Panc1 (cell line): ENCODE measurements at regions not wholly inside any gene's neighbourhood (a gene's known extent, or its start where the extent isn't known, plus 50 kb on each side); places are given as distances from the start of the nearest gene placed in this dataset.

Experiments used
- ATAC-seq: fragments of 200-7000 bp; cut with Tn5 transposase; 2 replicates; pipeline ENCODE4 v1.9.1; 2020; ENCODE audit warnings: mild to moderate bottlenecking, moderate library complexity
- BruUV-seq: library from RNA; stranded (reverse); fragments of 400-500 nt; replicated peaks from 2 replicates; lab custom pipeline; 2021; lab: Mats Ljungman, UMichigan
- CTCF ChIA-PET: fragments of 300-600 bp; sonication (Branson Sonifier 250); formaldehyde crosslinking; loops from one replicate; lab custom pipeline; 2022; ENCODE audit warnings: antibody characterized with exemption; lab: Charles Lee
- POLR2A ChIA-PET: fragments of 300-600 bp; sonication (Branson Sonifier 250); formaldehyde crosslinking; loops from one replicate; lab custom pipeline; 2022; ENCODE audit warnings: antibody characterized with exemption; lab: Charles Lee
- DNase-seq: peaks from one replicate; pipeline ENCODE4 v3.0.0-alpha.2; 2010; ENCODE audit warnings: low read depth, low spot score
- H3K27ac ChIP-seq: 2 replicates; pipeline ENCODE4 v1.5.1; 2011; ENCODE audit warnings: mild to moderate bottlenecking, low read length, inconsistent platforms
- H3K27me3 ChIP-seq: fragments of 200-500 bp; sonication (Bioruptor generic); 2 replicates; pipeline ENCODE4 v1.6.0; 2014; ENCODE audit warnings: low read length, inconsistent platforms; ENCODE audit not compliant: control insufficient read depth, insufficient read depth
- H3K36me3 ChIP-seq: fragments of 200-500 bp; sonication (Bioruptor generic); 2 replicates; pipeline ENCODE4 v1.5.1; 2014; ENCODE audit warnings: inconsistent platforms, mild to moderate bottlenecking, low read length, moderate library complexity; ENCODE audit not compliant: control insufficient read depth, insufficient read depth
- H3K4me1 ChIP-seq: 2 replicates; pipeline ENCODE4 v1.5.1; 2011; ENCODE audit warnings: inconsistent platforms, mild to moderate bottlenecking, low read length, moderate library complexity; ENCODE audit not compliant: control insufficient read depth, insufficient read depth
- H3K4me3 ChIP-seq, 2 experiments: 2 replicates each; pipeline ENCODE4 v1.5.1; 2011 to 2012; ENCODE audit warnings: low read depth in 2 of 2, low read length in 2 of 2, mild to moderate bottlenecking in 2 of 2, inconsistent platforms in 1 of 2, moderate library complexity in 1 of 2
- H3K9me3 ChIP-seq: fragments of 200-500 bp; sonication (Bioruptor generic); 2 replicates; pipeline ENCODE4 v1.5.1; 2014; ENCODE audit warnings: low read depth, mild to moderate bottlenecking, inconsistent platforms, low read length, moderate library complexity; ENCODE audit not compliant: control insufficient read depth, insufficient read depth
- POLR2AphosphoS5 ChIP-seq: IDR thresholded peaks from 2 replicates; pipeline ENCODE4 v1.6.1; 2012; ENCODE audit warnings: mild to moderate bottlenecking, low read depth, low read length, moderate library complexity
- SIN3A ChIP-seq: IDR thresholded peaks from 2 replicates; pipeline ENCODE4 v1.6.1; 2012; ENCODE audit warnings: low read depth, mild to moderate bottlenecking, low read length, moderate library complexity, borderline replicate concordance; ENCODE audit not compliant: insufficient read depth
- TCF7L2 ChIP-seq: IDR thresholded peaks from 2 replicates; pipeline ENCODE4 v1.6.1; 2011; ENCODE audit warnings: mild to moderate bottlenecking, low read depth, low read length, inconsistent platforms
- in situ Hi-C: cut with HindIII; loops from 2 replicates; pipeline ENCODE4 v1.10.0; 2016; ENCODE audit warnings: low sequenced_read_pairs, low pct_unique_long_range_greater_than_20kb
- intact Hi-C: fragments of 100-400 bp; cut with micrococcal nuclease; formaldehyde crosslinking; loops from one replicate; pipeline ENCODE4 v1.10.0; 2022; ENCODE audit not compliant: unreplicated experiment
- TF ChIP-seq, protein P1 (sequence below): fragments of 450-650 bp; IDR thresholded peaks from 2 replicates; pipeline ENCODE4 v1.5.1; 2017; ENCODE audit warnings: mild to moderate bottlenecking
- TF ChIP-seq, protein P2 (sequence below), 2 experiments: IDR thresholded peaks; 2 replicates each; pipeline ENCODE4 v1.6.1; 2011 to 2012; ENCODE audit warnings: low read depth in 2 of 2, control low read depth in 1 of 2, low read length in 1 of 2, mild to moderate bottlenecking in 1 of 2, moderate library complexity in 1 of 2; ENCODE audit not compliant: insufficient read depth in 1 of 2

DNA sequence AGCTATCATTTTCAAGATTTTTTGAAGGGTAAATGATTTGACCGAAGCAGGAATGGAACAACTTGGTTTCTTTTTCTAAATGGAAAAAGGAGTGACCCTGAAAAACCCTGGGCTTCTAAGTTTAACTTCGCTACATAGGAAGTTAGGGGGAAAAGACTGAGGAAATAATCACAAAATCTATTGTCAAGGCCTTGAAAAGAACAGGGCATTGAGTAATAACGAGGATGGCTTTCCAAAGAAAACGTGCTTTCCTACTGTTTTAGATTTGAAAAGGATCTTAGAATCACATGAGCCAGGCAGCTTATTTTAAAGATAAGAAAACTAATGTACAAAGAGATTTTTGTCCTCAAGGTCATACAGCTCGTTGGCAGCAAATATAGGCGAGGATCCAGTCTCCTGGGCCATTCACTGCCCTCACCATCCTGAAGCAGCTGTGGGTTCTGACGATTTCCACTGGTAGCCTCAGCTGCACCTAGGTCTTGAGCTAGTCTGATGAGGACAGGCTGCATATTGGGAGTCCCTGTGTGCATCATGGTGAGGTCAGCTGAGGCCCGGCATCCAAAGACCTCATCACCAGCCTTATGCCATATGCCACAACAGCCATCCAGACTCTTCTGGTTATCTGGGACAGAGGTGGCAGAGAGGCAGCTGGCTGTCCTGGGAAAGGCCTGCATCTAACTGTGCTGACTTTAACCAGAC lies 384.7 kb upstream of the NRP1 start:
- no peak for ATAC-seq
- Histone ChIP-seq H3K27ac (no peak overlapping the region), H3K36me3 (no peaks in the 10 kb centered on the region), H3K4me3 (no peak overlapping the region), H3K9me3 (no peaks in the 10 kb centered on the region), H3K4me1 (no peaks in the 10 kb centered on the region), H3K27me3 (no peaks in the 10 kb centered on the region)
- no TSS peak for BruUV-seq
- in situ Hi-C loops = no loop called here
- ChIA-PET CTCF (no interaction called here), POLR2A (no interaction called here)
- intact Hi-C loops = no loop called here
- TF ChIP-seq SIN3A = no peak
- TF ChIP-seq, protein P1, sequence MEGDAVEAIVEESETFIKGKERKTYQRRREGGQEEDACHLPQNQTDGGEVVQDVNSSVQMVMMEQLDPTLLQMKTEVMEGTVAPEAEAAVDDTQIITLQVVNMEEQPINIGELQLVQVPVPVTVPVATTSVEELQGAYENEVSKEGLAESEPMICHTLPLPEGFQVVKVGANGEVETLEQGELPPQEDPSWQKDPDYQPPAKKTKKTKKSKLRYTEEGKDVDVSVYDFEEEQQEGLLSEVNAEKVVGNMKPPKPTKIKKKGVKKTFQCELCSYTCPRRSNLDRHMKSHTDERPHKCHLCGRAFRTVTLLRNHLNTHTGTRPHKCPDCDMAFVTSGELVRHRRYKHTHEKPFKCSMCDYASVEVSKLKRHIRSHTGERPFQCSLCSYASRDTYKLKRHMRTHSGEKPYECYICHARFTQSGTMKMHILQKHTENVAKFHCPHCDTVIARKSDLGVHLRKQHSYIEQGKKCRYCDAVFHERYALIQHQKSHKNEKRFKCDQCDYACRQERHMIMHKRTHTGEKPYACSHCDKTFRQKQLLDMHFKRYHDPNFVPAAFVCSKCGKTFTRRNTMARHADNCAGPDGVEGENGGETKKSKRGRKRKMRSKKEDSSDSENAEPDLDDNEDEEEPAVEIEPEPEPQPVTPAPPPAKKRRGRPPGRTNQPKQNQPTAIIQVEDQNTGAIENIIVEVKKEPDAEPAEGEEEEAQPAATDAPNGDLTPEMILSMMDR = no peak
- no peak for TF ChIP-seq TCF7L2
- no peak for TF ChIP-seq POLR2AphosphoS5
- TF ChIP-seq, protein P2, sequence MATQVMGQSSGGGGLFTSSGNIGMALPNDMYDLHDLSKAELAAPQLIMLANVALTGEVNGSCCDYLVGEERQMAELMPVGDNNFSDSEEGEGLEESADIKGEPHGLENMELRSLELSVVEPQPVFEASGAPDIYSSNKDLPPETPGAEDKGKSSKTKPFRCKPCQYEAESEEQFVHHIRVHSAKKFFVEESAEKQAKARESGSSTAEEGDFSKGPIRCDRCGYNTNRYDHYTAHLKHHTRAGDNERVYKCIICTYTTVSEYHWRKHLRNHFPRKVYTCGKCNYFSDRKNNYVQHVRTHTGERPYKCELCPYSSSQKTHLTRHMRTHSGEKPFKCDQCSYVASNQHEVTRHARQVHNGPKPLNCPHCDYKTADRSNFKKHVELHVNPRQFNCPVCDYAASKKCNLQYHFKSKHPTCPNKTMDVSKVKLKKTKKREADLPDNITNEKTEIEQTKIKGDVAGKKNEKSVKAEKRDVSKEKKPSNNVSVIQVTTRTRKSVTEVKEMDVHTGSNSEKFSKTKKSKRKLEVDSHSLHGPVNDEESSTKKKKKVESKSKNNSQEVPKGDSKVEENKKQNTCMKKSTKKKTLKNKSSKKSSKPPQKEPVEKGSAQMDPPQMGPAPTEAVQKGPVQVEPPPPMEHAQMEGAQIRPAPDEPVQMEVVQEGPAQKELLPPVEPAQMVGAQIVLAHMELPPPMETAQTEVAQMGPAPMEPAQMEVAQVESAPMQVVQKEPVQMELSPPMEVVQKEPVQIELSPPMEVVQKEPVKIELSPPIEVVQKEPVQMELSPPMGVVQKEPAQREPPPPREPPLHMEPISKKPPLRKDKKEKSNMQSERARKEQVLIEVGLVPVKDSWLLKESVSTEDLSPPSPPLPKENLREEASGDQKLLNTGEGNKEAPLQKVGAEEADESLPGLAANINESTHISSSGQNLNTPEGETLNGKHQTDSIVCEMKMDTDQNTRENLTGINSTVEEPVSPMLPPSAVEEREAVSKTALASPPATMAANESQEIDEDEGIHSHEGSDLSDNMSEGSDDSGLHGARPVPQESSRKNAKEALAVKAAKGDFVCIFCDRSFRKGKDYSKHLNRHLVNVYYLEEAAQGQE (IDR thresholded peaks at IDR 0.05; ENCODE audit: insufficient read depth in 1 of 2, low read depth in 2 of 2, low read length in 1 of 2) = no peak
- DNase-seq = no peak

DNA sequence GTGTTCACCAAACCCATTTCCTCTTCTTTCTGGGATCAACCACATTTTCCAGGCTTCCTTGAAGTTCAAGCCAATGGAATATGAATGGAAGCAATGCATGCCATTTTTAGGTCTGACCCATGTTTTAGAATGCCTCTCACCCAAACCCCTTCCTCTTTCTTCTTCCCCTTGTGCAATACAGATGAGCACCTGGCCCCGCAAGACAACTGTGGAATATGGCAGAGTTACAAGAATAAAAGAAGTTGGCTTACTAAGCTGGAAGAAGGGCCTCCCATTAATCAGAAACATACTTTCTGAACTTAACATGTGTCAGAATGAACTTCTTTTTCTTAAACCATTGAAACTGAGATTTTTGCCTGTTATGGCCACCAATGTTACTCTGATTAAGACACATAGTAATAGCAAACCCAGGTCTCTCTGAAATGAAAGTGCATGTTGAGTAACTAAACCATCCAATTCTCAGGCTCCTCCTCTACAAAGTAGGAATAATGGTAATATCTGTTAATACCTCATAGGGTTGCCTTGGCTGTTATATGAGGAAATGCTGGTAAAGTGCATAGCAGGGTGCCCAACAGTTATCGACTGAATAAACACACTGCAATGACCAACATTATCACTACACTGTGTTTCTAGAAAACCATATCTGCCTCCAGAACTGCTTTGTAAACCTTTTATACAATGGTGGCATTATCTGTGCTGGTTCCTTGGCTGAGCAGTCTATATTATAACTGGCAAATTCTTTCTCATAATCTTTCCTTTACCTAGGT lies 382.2 kb upstream of the NRP1 start:
- no peaks in the 10 kb centered on the region for H3K9me3 ChIP-seq
- H3K4me1 ChIP-seq = no peaks in the 10 kb centered on the region
- in situ Hi-C loops (no loop called here), intact Hi-C loops (no loop called here)
- H3K36me3 ChIP-seq = no peaks in the 10 kb centered on the region
- ChIA-PET CTCF (no interaction called here), POLR2A (no interaction called here)
- BruUV-seq = no TSS peak
- no peaks in the 10 kb centered on the region for H3K27me3 ChIP-seq
- ATAC-seq = no peak
- no peak overlapping the region for H3K27ac ChIP-seq
- H3K4me3 ChIP-seq = no peak overlapping the region
- DNase-seq = no peak
- TF ChIP-seq POLR2AphosphoS5 = no peak
- TF ChIP-seq, protein P2 (IDR thresholded peaks at IDR 0.05; ENCODE audit: insufficient read depth in 1 of 2, low read depth in 2 of 2, low read length in 1 of 2) = no peak
